ENCODE measurements at regions not wholly inside any gene's neighbourhood (a gene's known extent, or its start where the extent isn't known, plus 50 kb on each side); places are given as distances from the start of the nearest gene placed in this dataset.
"Not testable (repeated sequence)": the region's sequence is repeated elsewhere in the genome, so short reads cannot be mapped to it uniquely, and the experiment has no call there.

- DNase-seq (ENCODE audit: low read depth), result no peak
These were observed 140.1 kb upstream of the CFAP20DC start for GRCh38 chr3:59189939-59190338.

GRCh38 chr3:59189526-59189925 is 139.7 kb upstream of the CFAP20DC start:
- no peak for DNase-seq (ENCODE audit: low read depth)

DNA sequence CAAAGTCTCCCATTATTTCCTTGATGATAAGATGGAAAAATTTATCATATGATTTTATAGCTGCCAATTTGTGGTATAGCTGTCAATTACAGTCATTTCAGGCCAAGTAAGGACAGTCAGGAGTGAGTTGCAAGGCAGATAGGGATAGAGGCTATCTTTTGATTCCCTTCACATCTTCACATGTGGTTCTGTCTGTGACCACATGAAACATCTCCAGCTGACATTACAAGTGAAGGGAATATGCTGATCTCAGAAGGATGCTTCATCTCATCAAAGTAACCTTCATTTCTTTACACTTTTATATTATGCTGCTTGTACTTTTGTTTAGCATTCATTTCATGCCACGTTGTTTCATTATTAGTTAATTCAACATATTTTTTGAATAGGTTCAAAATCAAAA is 136.9 kb upstream of the CFAP20DC start:
- no peak for DNase-seq (ENCODE audit: low read depth)

DNA sequence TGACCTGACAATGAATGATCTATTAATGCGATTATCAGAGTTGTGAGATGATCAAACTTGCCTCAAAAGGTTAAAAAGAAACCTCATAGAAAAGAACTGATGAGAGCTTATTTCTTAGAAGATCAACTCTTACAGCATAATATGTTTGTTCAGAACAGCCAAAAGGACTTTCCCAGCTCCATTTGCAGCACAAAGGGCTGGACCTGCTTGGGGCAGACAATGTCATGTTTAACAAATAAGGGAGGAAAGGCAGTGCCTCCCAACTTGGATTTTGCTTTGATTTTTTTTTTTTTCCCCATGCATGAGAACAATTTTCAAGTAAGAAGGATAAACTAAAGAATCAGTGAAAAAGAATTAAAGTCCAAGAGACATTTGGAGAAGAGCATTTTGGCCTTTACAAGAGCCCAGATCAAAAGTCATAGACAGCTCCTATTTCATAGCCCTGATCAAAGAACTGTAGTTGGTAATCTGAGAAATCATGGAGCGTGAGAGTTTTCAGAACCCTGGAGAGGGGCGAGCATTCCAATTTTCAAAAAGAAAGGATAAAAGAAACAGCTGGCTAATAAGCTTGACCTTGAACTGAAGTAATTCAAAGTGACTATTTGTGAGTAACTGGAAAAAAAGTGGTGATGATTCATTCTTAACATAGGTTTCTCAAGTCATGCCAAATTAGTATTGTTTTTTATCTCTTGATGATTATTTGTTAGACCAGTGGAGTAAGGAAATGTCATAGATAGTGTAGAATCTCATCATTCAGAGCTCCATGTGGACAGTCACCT is 136.0 kb upstream of the CFAP20DC start:
- DNase-seq (ENCODE audit: low read depth), result no peak

GRCh38 chr3:59180006-59180405 is 130.2 kb upstream of the CFAP20DC start:
- DNase-seq (ENCODE audit: low read depth), result no peak

GRCh38 chr3:59178698-59179097 is 128.9 kb upstream of the CFAP20DC start:
- no peak for DNase-seq (ENCODE audit: low read depth)

DNA sequence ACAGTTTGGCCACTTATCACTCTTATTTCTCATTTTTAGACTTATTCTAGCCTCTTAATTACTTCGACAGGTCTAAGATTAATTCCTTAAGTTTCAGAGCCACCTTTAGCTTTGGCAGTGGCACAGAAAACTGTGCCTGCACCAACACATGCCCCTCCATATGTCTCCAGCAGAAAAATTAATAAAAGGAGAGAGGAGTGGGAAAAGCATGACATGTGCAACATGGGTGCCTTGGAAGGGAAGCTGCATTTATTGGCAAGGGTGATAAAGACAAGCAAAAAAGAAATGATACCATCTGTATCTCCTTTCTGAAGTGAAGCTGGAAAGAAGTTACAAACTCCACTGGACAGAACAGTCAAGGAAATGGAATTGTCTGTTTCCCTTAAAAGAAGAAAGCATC is 121.7 kb upstream of the CFAP20DC start:
- no peak for DNase-seq (ENCODE audit: low read depth)

DNA sequence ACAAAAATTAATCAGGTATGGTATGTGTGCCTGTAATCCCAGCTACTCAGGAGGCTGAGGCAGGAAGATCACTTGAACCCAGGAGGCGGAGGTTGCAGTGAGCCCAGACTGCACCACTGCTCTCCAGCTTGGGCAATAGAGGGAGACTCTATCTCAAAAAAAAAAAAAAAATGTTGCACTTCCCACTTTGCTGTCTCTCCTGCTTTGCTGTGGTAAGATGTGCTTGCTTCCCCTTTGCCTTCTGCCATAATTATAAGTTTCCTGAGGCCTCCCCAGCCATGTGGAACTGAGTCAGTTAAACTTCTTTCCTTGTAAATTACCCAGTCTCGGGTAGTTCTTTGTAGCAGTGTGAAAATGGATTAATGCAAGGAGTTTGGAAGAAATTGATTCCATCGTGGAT is 120.3 kb upstream of the CFAP20DC start:
- DNase-seq (ENCODE audit: low read depth), result not testable (repeated sequence)

DNA sequence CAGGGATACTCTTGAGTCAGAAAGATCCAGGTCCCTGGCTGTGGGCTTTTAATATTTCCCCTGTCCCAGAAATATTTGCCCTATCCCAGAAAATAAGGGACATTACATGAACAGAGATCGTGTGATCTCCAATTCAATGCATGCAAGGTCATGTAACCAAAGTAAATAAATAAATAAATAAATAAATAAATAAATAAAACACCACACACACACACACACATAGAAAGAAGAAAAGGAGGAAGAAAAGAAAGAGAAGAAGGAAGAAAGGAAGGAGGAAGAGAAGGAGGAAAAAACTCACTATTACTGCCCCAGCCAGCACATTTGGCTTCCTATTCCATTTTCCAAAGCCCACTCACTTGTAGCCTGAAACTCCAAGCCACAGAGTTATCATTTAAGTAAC is 117.9 kb upstream of the CFAP20DC start:
- DNase-seq (ENCODE audit: low read depth), result no peak

GRCh38 chr3:59163953-59164352 is 114.1 kb upstream of the CFAP20DC start:
- no peak for DNase-seq (ENCODE audit: low read depth)

DNA sequence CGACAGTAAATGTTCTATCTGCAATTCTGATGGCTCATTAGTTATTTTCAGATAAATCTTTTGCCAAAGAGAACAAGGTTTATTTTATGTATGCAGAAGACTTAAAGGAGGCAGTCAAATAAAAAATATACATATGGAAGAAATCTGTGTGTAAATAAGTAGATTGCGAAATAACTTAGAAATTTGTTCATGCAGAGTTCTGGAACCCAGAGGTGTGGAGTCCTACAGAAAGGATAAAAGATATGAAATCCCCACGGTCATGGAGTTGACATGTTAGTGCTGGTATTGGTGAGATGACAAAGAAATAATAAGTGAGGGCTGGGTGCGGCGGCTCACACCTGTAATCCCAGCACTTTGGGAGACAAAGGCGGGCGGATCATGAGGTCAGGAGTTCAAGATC is 111.2 kb upstream of the CFAP20DC start:
- DNase-seq (ENCODE audit: low read depth), result no peak

- no peak for DNase-seq (ENCODE audit: low read depth)
These were observed 110.4 kb upstream of the CFAP20DC start for GRCh38 chr3:59160133-59160746.

DNA sequence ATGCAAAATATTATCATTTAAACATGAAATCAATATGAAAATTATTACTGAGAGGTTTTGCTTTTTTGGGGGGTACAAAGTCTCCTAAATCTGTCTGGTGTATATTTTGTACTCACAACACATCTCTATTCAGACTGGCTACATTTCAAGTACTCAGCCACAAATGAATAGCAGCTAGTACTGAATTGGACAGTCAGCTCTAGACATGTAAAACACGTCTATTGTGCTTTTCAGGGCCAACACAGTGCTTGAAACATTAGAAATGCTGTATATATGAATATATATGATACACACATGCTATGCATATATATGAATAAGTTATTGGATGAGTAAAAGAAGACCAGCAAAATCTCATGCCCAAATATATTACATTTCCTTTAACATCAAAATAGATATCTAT is 103.8 kb upstream of the CFAP20DC start:
- DNase-seq (ENCODE audit: low read depth), result no peak

DNA sequence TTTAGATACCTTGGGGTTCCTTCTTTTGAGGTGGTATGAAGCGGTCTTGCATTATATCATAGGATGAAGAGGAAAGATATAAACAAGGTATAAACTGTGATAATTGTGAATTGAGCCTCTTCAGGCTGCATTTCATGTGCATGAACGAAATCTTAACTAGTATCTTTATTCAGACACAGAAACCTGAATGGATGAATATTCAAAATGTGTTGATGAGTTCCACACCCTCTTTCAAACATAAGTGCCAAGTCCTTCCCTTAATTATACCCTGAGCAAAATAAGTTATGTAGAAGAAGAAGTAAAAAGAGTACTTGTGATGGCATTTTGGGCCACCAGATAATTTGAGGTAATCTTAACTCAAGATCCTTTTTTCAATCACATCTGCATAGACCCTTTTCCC is 103.1 kb upstream of the CFAP20DC start:
- no peak for DNase-seq (ENCODE audit: low read depth)

DNA sequence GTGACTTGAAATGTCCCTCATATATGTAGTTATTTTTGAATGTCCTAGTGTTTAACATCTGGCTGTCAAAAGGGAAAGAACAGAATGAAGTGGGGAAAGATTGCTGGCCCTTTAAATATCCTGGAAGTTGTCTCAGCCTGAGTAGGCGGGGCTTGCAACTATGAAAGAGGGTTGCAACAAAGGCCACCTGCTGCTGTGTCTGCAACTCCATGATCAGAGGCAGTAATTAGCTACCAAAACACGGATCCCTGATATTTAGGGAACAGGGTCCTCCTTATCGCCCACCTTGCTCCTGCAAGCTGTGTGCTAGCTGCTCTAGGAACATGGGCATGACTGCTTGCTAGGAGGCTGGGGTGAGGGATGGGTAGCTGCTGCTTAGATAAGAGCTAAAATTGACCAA is 100.2 kb upstream of the CFAP20DC start:
- no peak for DNase-seq (ENCODE audit: low read depth)

DNA sequence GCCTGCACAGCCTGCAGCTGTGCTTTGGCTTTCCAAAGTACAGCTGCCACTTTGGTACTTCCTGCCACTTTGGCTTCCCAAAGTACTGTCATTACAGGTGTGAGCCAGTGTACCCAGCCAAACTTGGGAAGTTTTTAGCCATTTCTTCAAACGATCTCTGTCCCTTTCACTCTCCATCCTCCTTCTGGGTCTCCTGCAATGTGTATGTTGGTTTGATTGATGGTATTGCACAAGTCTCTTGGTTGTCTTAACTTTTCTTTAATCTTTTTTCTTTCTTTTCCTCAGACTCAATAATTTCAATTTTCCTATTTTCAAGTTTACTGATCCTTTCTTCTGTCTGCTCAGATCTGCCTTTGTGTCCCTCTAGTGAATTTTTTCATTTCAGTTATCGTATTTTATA is 99.3 kb upstream of the CFAP20DC start:
- no peak for DNase-seq (ENCODE audit: low read depth)

- no peak for DNase-seq (ENCODE audit: low read depth)
These were observed 93.6 kb upstream of the CFAP20DC start for GRCh38 chr3:59143447-59143846.

DNA sequence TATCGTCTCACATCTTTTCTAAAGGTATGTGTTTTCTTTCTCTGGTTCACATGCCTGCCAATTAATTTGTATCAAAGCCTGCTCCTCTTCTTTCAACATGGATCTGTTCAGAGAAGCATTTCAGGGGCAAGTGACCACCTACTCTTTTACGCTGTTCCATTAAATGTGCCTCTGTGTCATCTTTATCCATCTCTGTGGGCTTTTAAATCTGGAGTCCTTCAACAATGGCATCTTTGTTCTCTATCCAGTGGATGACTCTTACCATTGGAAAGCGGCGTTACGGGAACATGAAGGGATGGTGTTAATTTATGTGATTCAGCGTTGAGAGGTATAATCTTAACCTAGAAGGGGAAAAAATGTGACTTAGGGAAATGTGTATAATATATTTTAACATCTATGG is 92.7 kb upstream of the CFAP20DC start:
- no peak for DNase-seq (ENCODE audit: low read depth)

DNA sequence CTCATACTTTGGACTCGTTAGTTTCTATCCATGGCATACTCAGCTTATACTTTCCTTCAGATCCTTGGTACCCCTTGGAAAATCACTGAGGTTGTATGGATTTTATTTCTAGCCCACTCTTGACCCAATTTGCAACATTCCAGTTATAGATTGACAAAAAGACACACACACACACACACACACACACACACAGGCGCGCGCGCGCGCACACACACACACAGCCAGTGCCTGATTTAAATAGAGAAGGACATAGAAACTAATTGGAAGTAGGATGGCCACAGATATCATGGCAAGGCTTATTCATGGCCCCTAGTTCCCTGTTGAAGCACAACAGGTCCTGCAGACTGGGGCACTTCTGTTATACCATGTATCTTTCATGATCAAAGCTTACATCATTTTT is 89.1 kb upstream of the CFAP20DC start:
- DNase-seq (ENCODE audit: low read depth), result no peak

GRCh38 chr3:59137415-59137814 is 87.6 kb upstream of the CFAP20DC start:
- no peak for DNase-seq (ENCODE audit: low read depth)

DNA sequence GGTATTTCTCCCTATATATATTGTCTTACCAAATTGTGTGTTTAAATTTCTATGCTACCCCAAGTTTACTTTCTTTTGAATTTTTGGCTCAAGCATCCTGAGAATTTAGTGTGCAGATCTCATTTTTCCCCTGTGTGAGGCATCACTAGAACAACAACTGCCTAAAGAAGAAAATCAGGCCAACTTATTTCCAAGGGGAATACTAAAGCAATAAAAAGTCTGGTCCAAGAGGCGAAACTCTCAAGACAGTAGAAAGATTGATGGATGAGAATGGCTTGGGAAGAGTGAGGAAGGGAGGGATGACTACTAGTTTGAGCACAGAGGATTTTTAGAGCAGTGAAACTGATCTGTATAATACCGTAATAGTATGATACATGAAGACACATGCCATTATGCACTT is 86.3 kb upstream of the CFAP20DC start:
- no peak for DNase-seq (ENCODE audit: low read depth)

- DNase-seq (ENCODE audit: low read depth), result no peak
These were observed 85.3 kb upstream of the CFAP20DC start for GRCh38 chr3:59135096-59135495.

GRCh38 chr3:59133311-59133710 is 83.5 kb upstream of the CFAP20DC start:
- DNase-seq (ENCODE audit: low read depth), result no peak
